AG04450 (cell line): ENCODE measurements at regions not wholly inside any gene's neighbourhood (a gene's known extent, or its start where the extent isn't known, plus 50 kb on each side); places are given as distances from the start of the nearest gene placed in this dataset.

ENCODE experiments used
- CTCF ChIA-PET: fragments of 300-600, 350-600 bp; formaldehyde crosslinking; extraction: SDS; loops from one replicate; lab custom pipeline; 2022; ENCODE audit warnings: antibody characterized with exemption, inconsistent platforms; lab: Charles Lee
- POLR2A ChIA-PET: fragments of 350-600 bp; formaldehyde crosslinking; extraction: SDS; loops from one replicate; lab custom pipeline; 2021; ENCODE audit warnings: antibody characterized with exemption, inconsistent platforms; lab: Yijun Ruan, JAX
- DNase-seq: peaks from one replicate; pipeline ENCODE4 v3.0.0-alpha.2; 2011; ENCODE audit warnings: low read depth, low spot score
- H3K27ac ChIP-seq: one replicate; pipeline ENCODE4 v1.5.1; 2012; ENCODE audit warnings: low read depth, low read length, control low read depth
- H3K27me3 ChIP-seq: one replicate; pipeline ENCODE4 v1.6.0; 2012; ENCODE audit warnings: low read length; ENCODE audit not compliant: control insufficient read depth, insufficient read depth
- H3K4me3 ChIP-seq: 2 replicates; pipeline ENCODE4 v1.5.1; 2011; ENCODE audit warnings: mild to moderate bottlenecking, low read depth, low read length, control low read depth
- H3K9me3 ChIP-seq: 2 replicates; pipeline ENCODE4 v1.5.1; 2012; ENCODE audit warnings: low read length; ENCODE audit not compliant: control insufficient read depth, insufficient read depth
- CTCF ChIP-seq: IDR thresholded peaks from 2 replicates; pipeline ENCODE4 v1.5.1; 2011; ENCODE audit warnings: low read depth, low read length, control low read depth, inconsistent platforms

DNA sequence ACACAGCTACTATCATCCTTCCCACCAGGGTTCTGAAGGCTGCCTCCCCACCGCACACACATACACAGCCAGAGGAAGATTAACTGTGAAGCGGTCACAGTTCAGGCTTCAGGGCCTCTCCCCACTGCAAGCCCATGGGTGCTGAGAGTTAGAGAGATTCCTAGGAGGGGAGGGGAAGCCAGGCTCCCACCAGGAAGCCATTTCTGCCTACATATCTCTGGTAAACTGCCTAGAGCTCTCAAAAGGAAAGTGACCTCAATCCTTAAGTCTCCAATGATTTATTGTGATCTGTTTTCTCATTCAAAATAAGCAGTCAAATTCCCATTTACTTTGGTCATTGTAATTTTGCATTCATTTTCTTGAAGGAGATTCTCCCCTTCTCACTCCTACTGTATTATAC is 141.0 kb upstream of the BNIP2 start:
- H3K27me3 ChIP-seq, result no peaks in the 10 kb centered on the region

DNA sequence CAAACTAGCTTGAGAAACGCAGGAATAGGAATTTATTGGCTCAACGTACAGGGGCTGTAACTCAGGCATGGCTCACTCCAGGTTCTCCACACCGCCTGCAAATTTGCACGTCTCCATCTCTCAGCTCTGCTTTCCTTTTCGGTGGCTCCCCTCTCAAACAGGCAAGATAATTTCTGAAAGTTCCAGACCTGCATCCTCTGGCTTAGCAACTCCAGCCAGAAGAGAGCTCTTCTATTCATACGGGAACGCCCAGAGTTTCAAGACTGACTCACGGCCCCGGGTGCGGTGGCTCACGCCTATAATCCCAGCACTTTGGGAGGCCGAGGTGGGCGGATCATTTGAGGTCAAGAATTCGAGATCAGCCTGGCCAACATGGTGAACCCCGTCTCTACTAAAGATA is 139.7 kb upstream of the BNIP2 start:
- no peaks in the 10 kb centered on the region for H3K9me3 ChIP-seq
- ChIA-PET POLR2A (no interaction called here), CTCF (no interaction called here)
- H3K4me3 ChIP-seq, result no peak overlapping the region
- no peak overlapping the region for H3K27ac ChIP-seq
- TF ChIP-seq CTCF, result no peak
- no peaks in the 10 kb centered on the region for H3K27me3 ChIP-seq
- no peak for DNase-seq

More for the DNA sequence above, 141.0 kb upstream of the BNIP2 start:
- ChIA-PET POLR2A (no interaction called here), CTCF (no interaction called here)
- no peak for DNase-seq
- H3K27ac ChIP-seq, result no peak overlapping the region
- TF ChIP-seq CTCF, result no peak
- no peak overlapping the region for H3K4me3 ChIP-seq
- H3K9me3 ChIP-seq, result no peaks in the 10 kb centered on the region

DNA sequence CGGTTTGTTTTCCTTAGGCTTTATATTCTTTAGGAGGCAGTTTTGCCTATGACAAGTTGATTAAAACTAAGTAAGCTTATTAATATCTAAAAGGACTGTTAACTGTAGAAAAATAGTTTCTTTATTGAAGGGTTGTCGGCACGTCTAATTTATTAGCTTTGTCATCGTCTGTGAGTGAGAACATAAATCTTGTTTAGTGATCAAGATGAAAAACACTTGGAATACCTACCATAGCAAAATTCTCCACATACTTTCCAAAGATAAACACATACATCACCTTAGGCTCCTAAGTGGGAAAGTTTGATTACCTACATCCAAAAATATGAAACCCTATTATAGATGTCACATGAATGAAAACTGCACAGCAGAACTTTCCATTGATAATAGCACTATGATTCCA is 139.1 kb upstream of the BNIP2 start:
- ChIA-PET POLR2A (no interaction called here), CTCF (no interaction called here)
- Histone ChIP-seq H3K4me3 (no peak overlapping the region), H3K9me3 (no peaks in the 10 kb centered on the region), H3K27ac (no peak overlapping the region), H3K27me3 (no peaks in the 10 kb centered on the region)
- no peak for DNase-seq
- no peak for TF ChIP-seq CTCF

GRCh38 chr15:59825901-59826300 is 136.8 kb upstream of the BNIP2 start:
- no peak for TF ChIP-seq CTCF
- no peak overlapping the region for H3K27ac ChIP-seq
- no peak for DNase-seq
- no peaks in the 10 kb centered on the region for H3K9me3 ChIP-seq
- H3K4me3 ChIP-seq, result no peak overlapping the region
- CTCF ChIA-PET, result no interaction called here
- POLR2A ChIA-PET, result no interaction called here
- no peaks in the 10 kb centered on the region for H3K27me3 ChIP-seq

- no peak for TF ChIP-seq CTCF
- H3K27me3 ChIP-seq, result no peaks in the 10 kb centered on the region
- CTCF ChIA-PET, result interaction anchor here (1.3 kb wide), 1 partner anchor 359 kb away, joined by 3 read pairs; no protein-coding TSS in a partner anchor
- no peak overlapping the region for H3K27ac ChIP-seq
- POLR2A ChIA-PET, result no interaction called here
- no peak overlapping the region for H3K4me3 ChIP-seq
- no peak for DNase-seq
- no peaks in the 10 kb centered on the region for H3K9me3 ChIP-seq
Measured at GRCh38 chr15:59821286-59821685, 132.2 kb upstream of the BNIP2 start.
